ENCODE measurements at regions not wholly inside any gene's neighbourhood (a gene's known extent, or its start where the extent isn't known, plus 50 kb on each side); places are given as distances from the start of the nearest gene placed in this dataset.

DNA sequence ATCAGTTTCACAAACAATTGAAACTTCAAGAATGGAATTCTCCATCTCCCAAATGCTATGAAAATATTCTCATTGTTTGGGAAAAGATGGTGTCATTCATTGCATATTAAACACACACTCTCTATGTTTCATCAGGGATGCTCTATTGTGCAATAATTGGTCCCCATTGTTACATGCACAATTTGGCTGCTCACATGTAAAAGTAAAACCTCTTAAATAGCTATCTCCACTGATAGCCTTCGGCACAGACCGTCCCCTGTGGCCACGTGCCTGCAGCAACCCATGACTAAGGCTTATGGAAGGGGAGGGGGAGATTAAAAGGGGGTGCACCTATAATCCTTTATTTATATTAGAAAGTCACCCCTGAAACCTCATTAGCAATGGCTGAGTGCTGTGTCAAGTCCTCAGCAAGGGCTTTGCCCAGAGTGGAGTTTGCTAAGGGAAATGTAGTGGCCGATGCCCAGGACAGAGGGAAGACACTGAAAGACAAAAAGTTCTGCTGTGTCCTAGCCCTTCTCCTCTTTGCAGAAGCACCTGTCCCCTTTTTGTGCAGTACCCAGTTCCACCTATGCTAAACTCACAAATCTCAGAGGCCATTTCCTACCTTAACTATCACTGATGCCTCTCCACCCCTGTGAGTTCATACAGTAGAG lies 309.6 kb upstream of the ESRRG start:
- TF ChIP-seq, protein P1, sequence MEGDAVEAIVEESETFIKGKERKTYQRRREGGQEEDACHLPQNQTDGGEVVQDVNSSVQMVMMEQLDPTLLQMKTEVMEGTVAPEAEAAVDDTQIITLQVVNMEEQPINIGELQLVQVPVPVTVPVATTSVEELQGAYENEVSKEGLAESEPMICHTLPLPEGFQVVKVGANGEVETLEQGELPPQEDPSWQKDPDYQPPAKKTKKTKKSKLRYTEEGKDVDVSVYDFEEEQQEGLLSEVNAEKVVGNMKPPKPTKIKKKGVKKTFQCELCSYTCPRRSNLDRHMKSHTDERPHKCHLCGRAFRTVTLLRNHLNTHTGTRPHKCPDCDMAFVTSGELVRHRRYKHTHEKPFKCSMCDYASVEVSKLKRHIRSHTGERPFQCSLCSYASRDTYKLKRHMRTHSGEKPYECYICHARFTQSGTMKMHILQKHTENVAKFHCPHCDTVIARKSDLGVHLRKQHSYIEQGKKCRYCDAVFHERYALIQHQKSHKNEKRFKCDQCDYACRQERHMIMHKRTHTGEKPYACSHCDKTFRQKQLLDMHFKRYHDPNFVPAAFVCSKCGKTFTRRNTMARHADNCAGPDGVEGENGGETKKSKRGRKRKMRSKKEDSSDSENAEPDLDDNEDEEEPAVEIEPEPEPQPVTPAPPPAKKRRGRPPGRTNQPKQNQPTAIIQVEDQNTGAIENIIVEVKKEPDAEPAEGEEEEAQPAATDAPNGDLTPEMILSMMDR (IDR thresholded peaks at IDR 0.05): no peak
- no peak overlapping the region for H3K27ac Mint-ChIP-seq
- ATAC-seq (ENCODE audit: low read depth) (no peak), DNase-seq (no peak)
- no peaks in the 10 kb centered on the region for H3K36me3 Mint-ChIP-seq (ENCODE audit: low read depth)
- H3K9me3 Mint-ChIP-seq: peaks cover 7% of the 10 kb centered on the region
- intact Hi-C loops (cut with micrococcal nuclease): no loop called here
- H3K27me3 Mint-ChIP-seq: no peaks in the 10 kb centered on the region
- H3K4me3 Mint-ChIP-seq: no peak overlapping the region
- peaks cover 2% of the 10 kb centered on the region for H3K4me1 Mint-ChIP-seq
- CTCF ChIA-PET: no interaction called here
- POLR2A ChIA-PET: no interaction called here

DNA sequence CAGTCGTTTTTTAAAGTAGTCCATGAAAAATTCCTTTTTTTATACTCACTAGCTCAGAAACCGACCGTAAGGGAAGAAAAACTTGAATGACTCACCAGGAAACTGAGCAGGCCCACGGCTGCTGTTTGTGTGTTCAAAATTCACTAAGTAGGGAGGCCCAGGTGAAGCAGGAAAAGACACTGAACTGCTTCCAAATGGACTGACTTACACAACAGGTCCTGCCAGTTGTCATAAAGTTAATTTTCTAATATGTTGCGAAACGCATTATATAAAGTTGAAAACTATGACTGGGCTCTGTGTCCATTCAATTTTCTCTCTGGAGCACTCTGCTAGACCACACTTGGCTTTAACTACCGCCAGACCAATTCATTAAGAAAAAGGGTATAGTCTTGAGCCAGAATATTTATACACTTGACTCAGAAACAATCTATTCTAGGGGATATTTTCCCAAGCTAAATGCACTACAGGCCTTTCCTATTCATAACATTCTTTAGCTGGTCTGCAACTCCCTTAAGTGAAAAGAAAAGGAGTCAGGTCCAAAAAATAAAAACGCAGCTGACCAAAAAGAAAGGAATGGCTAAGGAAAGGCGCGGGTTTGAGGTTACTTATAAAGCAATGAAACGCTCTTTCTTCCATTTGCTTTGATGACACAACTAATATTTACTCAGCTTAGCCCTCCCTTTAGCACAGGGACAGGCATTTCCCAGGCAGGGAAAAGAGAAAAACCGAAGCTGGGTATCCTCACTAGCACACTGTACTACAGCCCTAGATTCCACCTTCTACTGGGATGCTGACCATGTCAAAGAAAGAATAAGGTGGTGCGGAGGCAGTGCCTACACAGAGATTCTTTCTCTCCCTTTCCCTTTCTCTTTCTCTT lies 306.3 kb upstream of the ESRRG start:
- intact Hi-C loops (cut with micrococcal nuclease): no loop called here
- ChIA-PET POLR2A (no interaction called here), CTCF (no interaction called here)
- Mint-ChIP-seq H3K36me3 (ENCODE audit: low read depth) (no peaks in the 10 kb centered on the region), H3K27me3 (no peaks in the 10 kb centered on the region), H3K27ac (no peak overlapping the region), H3K4me1 (peaks cover 13% of the 10 kb centered on the region), H3K9me3 (peaks cover 2% of the 10 kb centered on the region), H3K4me3 (no peak overlapping the region)
- ATAC-seq (ENCODE audit: low read depth) (no peak), DNase-seq (no peak)
- TF ChIP-seq, protein P1 (IDR thresholded peaks at IDR 0.05): no peak

- ATAC-seq (ENCODE audit: low read depth): no peak
- Mint-ChIP-seq H3K27me3 (no peaks in the 10 kb centered on the region), H3K9me3 (peaks cover 2% of the 10 kb centered on the region), H3K4me3 (no peak overlapping the region), H3K4me1 (peaks cover 13% of the 10 kb centered on the region), H3K27ac (no peak overlapping the region), H3K36me3 (ENCODE audit: low read depth) (no peaks in the 10 kb centered on the region)
- ChIA-PET POLR2A (no interaction called here), CTCF (no interaction called here)
- TF ChIP-seq, protein P1 (IDR thresholded peaks at IDR 0.05): no peak
- intact Hi-C loops (cut with micrococcal nuclease): no loop called here
- DNase-seq: no peak
These were observed 304.3 kb upstream of the ESRRG start for GRCh38 chr1:217027403-217028080.

DNA sequence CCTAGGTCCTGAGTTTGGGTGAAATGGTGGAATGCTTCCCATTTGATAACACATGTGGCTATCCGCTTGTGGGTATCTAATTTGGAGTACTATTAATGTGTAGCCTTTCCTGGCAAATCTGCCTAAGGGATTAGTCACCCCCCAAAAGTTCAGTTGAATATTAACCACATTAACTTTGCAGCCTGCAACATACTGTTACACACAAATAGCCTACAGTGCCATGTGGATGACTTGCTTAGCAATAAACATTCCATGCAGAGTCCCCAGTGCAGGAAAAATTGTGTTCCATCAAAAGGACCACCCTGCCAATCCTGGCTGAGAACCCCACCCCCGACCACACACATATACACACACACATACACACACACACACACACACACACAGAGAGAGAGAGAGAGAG lies 303.3 kb upstream of the ESRRG start:
- Mint-ChIP-seq H3K9me3 (peaks cover 2% of the 10 kb centered on the region), H3K27me3 (no peaks in the 10 kb centered on the region), H3K4me3 (no peak overlapping the region), H3K4me1 (peaks cover 13% of the 10 kb centered on the region), H3K27ac (no peak overlapping the region), H3K36me3 (ENCODE audit: low read depth) (no peaks in the 10 kb centered on the region)
- ChIA-PET POLR2A (no interaction called here), CTCF (no interaction called here)
- ATAC-seq (ENCODE audit: low read depth) (no peak), DNase-seq (no peak)
- TF ChIP-seq, protein P1 (IDR thresholded peaks at IDR 0.05): no peak
- intact Hi-C loops (cut with micrococcal nuclease): no loop called here

GRCh38 chr1:217025381-217025780 lies 302.2 kb upstream of the ESRRG start:
- CTCF ChIA-PET: no interaction called here
- Mint-ChIP-seq H3K4me3 (no peak overlapping the region), H3K27me3 (no peaks in the 10 kb centered on the region), H3K36me3 (ENCODE audit: low read depth) (no peaks in the 10 kb centered on the region), H3K4me1 (peaks cover 13% of the 10 kb centered on the region), H3K27ac (no peak overlapping the region), H3K9me3 (no peaks in the 10 kb centered on the region)
- POLR2A ChIA-PET: no interaction called here
- intact Hi-C loops (cut with micrococcal nuclease): no loop called here
- TF ChIP-seq, protein P1 (IDR thresholded peaks at IDR 0.05): no peak
- DNase-seq (no peak), ATAC-seq (ENCODE audit: low read depth) (no peak)

All from activated B cell treated with CpG ODN at 0.5 μM for 24 hours (primary cell).